ENCODE measurements at regions not wholly inside any gene's neighbourhood (a gene's known extent, or its start where the extent isn't known, plus 50 kb on each side); places are given as distances from the start of the nearest gene placed in this dataset.
"Not testable (repeated sequence)": the region's sequence is repeated elsewhere in the genome, so short reads cannot be mapped to it uniquely, and the experiment has no call there.

- no peak for DNase-seq
These were observed 80.2 kb downstream of the TMEM47 start for GRCh38 chrX:34576864-34577263.

- no peak for DNase-seq
These were observed 91.1 kb downstream of the TMEM47 start for GRCh38 chrX:34565981-34566380.

- DNase-seq: no peak
These were observed 93.3 kb downstream of the TMEM47 start for GRCh38 chrX:34563804-34564203.

- DNase-seq: no peak
These were observed 94.0 kb downstream of the TMEM47 start for GRCh38 chrX:34563061-34563460.

GRCh38 chrX:34562006-34562405, 95.1 kb downstream of the TMEM47 start:
- no peak for DNase-seq

- no peak for DNase-seq
These were observed 96.9 kb downstream of the TMEM47 start for GRCh38 chrX:34560180-34560579.

- DNase-seq: no peak
These were observed 97.8 kb downstream of the TMEM47 start for GRCh38 chrX:34559325-34559724.

GRCh38 chrX:34557733-34558132, 99.4 kb downstream of the TMEM47 start:
- DNase-seq: no peak

- no peak for DNase-seq
These were observed 101.6 kb downstream of the TMEM47 start for GRCh38 chrX:34555481-34555880.

GRCh38 chrX:34546366-34546765, 110.7 kb downstream of the TMEM47 start:
- DNase-seq: no peak

GRCh38 chrX:34528081-34528480, 129.0 kb downstream of the TMEM47 start:
- DNase-seq: no peak

GRCh38 chrX:34521563-34521962, 135.5 kb downstream of the TMEM47 start:
- no peak for DNase-seq

GRCh38 chrX:34509394-34509793, 147.7 kb downstream of the TMEM47 start:
- DNase-seq: no peak

- DNase-seq: no peak
These were observed 154.0 kb downstream of the TMEM47 start for GRCh38 chrX:34503119-34503518.

- no peak for DNase-seq
These were observed 164.0 kb downstream of the TMEM47 start for GRCh38 chrX:34493086-34493485.

- DNase-seq: no peak
These were observed 166.0 kb downstream of the TMEM47 start for GRCh38 chrX:34491126-34491525.

- DNase-seq: no peak
These were observed 169.7 kb downstream of the TMEM47 start for GRCh38 chrX:34487364-34487763.

- DNase-seq: no peak
These were observed 173.1 kb downstream of the TMEM47 start for GRCh38 chrX:34483980-34484379.

GRCh38 chrX:34470507-34470906, 186.6 kb downstream of the TMEM47 start:
- DNase-seq: no peak

GRCh38 chrX:34467437-34467836, 189.6 kb downstream of the TMEM47 start:
- DNase-seq: no peak

- DNase-seq: not testable (repeated sequence)
These were observed 193.9 kb downstream of the TMEM47 start for GRCh38 chrX:34463220-34463619.

- not testable (repeated sequence) for DNase-seq
These were observed 199.2 kb downstream of the TMEM47 start for GRCh38 chrX:34457850-34458249.

- no peak for DNase-seq
These were observed 219.5 kb downstream of the TMEM47 start for GRCh38 chrX:34437586-34437985.

- no peak for DNase-seq
These were observed 230.8 kb downstream of the TMEM47 start for GRCh38 chrX:34426334-34426733.

- no peak for DNase-seq
These were observed 250.5 kb downstream of the TMEM47 start for GRCh38 chrX:34406580-34406979.

Data from hindlimb muscle (tissue), 1 donor.